ENCODE measurements at regions not wholly inside any gene's neighbourhood (a gene's known extent, or its start where the extent isn't known, plus 50 kb on each side); places are given as distances from the start of the nearest gene placed in this dataset.

DNA sequence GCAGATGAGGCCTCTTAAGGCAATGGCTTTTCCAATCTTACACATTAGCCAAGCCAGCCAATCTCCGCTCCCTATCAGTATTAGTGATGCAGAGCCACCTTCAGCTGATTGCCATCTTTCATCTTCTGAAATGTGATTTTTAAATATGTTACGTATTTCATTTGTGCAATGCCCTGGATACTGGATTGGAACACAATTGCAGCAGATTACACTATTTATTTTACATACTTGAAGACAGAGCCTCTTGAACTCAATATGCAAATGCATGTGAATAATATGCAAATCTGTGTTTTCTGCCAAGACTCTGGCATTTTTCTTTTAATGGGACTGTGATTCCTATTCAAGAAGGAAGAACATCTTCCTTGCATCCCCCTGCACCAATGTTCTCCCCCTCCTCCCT is 90.5 kb downstream of the GRIN2B start:
- TF ChIP-seq, protein P1, sequence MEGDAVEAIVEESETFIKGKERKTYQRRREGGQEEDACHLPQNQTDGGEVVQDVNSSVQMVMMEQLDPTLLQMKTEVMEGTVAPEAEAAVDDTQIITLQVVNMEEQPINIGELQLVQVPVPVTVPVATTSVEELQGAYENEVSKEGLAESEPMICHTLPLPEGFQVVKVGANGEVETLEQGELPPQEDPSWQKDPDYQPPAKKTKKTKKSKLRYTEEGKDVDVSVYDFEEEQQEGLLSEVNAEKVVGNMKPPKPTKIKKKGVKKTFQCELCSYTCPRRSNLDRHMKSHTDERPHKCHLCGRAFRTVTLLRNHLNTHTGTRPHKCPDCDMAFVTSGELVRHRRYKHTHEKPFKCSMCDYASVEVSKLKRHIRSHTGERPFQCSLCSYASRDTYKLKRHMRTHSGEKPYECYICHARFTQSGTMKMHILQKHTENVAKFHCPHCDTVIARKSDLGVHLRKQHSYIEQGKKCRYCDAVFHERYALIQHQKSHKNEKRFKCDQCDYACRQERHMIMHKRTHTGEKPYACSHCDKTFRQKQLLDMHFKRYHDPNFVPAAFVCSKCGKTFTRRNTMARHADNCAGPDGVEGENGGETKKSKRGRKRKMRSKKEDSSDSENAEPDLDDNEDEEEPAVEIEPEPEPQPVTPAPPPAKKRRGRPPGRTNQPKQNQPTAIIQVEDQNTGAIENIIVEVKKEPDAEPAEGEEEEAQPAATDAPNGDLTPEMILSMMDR (IDR thresholded peaks at IDR 0.05; ENCODE audit: insufficient read depth, low read length, poor library complexity, severe bottlenecking): no peak
- Histone ChIP-seq H3K36me3 (ENCODE audit: control insufficient read depth, insufficient read depth, low read length) (no peaks in the 10 kb centered on the region), H3K27me3 (replicated peaks; ENCODE audit: control insufficient read depth, insufficient read depth, low read length) (no peaks in the 10 kb centered on the region; the same call in 1 of the 2 replicates), H3K4me3 (replicated peaks; ENCODE audit: low read depth, low read length) (no peak overlapping the region)
- DNase-seq (ENCODE audit: extremely low read depth, insufficient read length): no peak

GRCh38 chr12:13887779-13888388 is 93.5 kb downstream of the GRIN2B start:
- Histone ChIP-seq H3K4me3 (replicated peaks; ENCODE audit: low read depth, low read length) (no peak overlapping the region), H3K36me3 (ENCODE audit: control insufficient read depth, insufficient read depth, low read length) (no peaks in the 10 kb centered on the region), H3K27me3 (replicated peaks; ENCODE audit: control insufficient read depth, insufficient read depth, low read length) (no peaks in the 10 kb centered on the region; the same call in 1 of the 2 replicates)
- TF ChIP-seq, protein P1 (IDR thresholded peaks at IDR 0.05; ENCODE audit: insufficient read depth, low read length, poor library complexity, severe bottlenecking): no peak
- no peak for DNase-seq (ENCODE audit: extremely low read depth, insufficient read length)

- H3K4me3 ChIP-seq (replicated peaks; ENCODE audit: low read depth, low read length): no peak overlapping the region
- TF ChIP-seq, protein P1 (IDR thresholded peaks at IDR 0.05; ENCODE audit: insufficient read depth, low read length, poor library complexity, severe bottlenecking): no peak
- H3K36me3 ChIP-seq (ENCODE audit: control insufficient read depth, insufficient read depth, low read length): no peaks in the 10 kb centered on the region
- H3K27me3 ChIP-seq (replicated peaks; ENCODE audit: control insufficient read depth, insufficient read depth, low read length): no peaks in the 10 kb centered on the region; the same call in 1 of the 2 replicates
- DNase-seq (ENCODE audit: extremely low read depth, insufficient read length): no peak
These were observed 99.2 kb downstream of the GRIN2B start for GRCh38 chr12:13882176-13882575.

DNA sequence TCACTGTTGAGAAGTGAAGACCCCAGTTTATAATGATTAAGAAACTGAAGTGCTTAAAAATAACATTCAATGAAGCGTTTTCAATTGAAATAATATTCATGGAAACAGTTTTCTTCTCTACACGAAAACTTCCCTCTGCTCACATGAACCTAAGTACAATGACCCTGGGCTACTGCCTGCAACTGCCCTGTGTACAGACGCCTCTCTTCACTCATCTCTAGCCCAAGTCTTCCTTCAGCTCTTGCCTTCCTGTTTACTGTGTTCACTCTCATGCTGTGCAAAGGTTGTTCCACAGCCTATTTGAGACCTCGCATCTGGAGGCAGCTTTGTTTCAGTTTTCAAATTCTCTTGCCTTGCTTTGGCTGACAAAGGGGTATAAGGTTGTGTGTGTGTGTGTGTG is 100.8 kb downstream of the GRIN2B start:
- TF ChIP-seq, protein P1 (IDR thresholded peaks at IDR 0.05; ENCODE audit: insufficient read depth, low read length, poor library complexity, severe bottlenecking): no peak
- Histone ChIP-seq H3K36me3 (ENCODE audit: control insufficient read depth, insufficient read depth, low read length) (no peaks in the 10 kb centered on the region), H3K4me3 (replicated peaks; ENCODE audit: low read depth, low read length) (no peak overlapping the region), H3K27me3 (replicated peaks; ENCODE audit: control insufficient read depth, insufficient read depth, low read length) (no peaks in the 10 kb centered on the region; the same call in 1 of the 2 replicates)
- DNase-seq (ENCODE audit: extremely low read depth, insufficient read length): no peak

GRCh38 chr12:13875744-13876143 is 105.7 kb downstream of the GRIN2B start:
- H3K27me3 ChIP-seq (replicated peaks; ENCODE audit: control insufficient read depth, insufficient read depth, low read length): no peaks in the 10 kb centered on the region; the same call in 1 of the 2 replicates
- no peak for DNase-seq (ENCODE audit: extremely low read depth, insufficient read length)
- TF ChIP-seq, protein P1 (IDR thresholded peaks at IDR 0.05; ENCODE audit: insufficient read depth, low read length, poor library complexity, severe bottlenecking): no peak
- no peaks in the 10 kb centered on the region for H3K36me3 ChIP-seq (ENCODE audit: control insufficient read depth, insufficient read depth, low read length)
- no peak overlapping the region for H3K4me3 ChIP-seq (replicated peaks; ENCODE audit: low read depth, low read length)

- TF ChIP-seq, protein P1 (IDR thresholded peaks at IDR 0.05; ENCODE audit: insufficient read depth, low read length, poor library complexity, severe bottlenecking): no peak
- Histone ChIP-seq H3K36me3 (ENCODE audit: control insufficient read depth, insufficient read depth, low read length) (no peaks in the 10 kb centered on the region), H3K27me3 (replicated peaks; ENCODE audit: control insufficient read depth, insufficient read depth, low read length) (no peaks in the 10 kb centered on the region), H3K4me3 (replicated peaks; ENCODE audit: low read depth, low read length) (no peak overlapping the region)
- DNase-seq (ENCODE audit: extremely low read depth, insufficient read length): no peak
These were observed 111.1 kb downstream of the GRIN2B start for GRCh38 chr12:13870255-13870654.

Measured in GM06990 (cell line).